Endothelial cell of umbilical vein (primary cell): ENCODE measurements at regions not wholly inside any gene's neighbourhood (a gene's known extent, or its start where the extent isn't known, plus 50 kb on each side); places are given as distances from the start of the nearest gene placed in this dataset.

Source experiments
- BruUV-seq: library from RNA; stranded (reverse); fragments of 400-500 nt; replicated peaks from 2 replicates; lab custom pipeline; 2021; lab: Mats Ljungman, UMichigan
- CTCF ChIA-PET: fragments of 300-600, 350-600 bp; sonication (Branson Sonifier 250); formaldehyde crosslinking; loops from one replicate; lab custom pipeline; 2021; ENCODE audit warnings: antibody characterized with exemption, inconsistent platforms; lab: Charles Lee
- POLR2A ChIA-PET: fragments of 300-600, 350-600 bp; sonication (Branson Sonifier 250); formaldehyde crosslinking; loops from one replicate; lab custom pipeline; 2021; ENCODE audit warnings: antibody characterized with exemption, inconsistent platforms; lab: Charles Lee
- DNase-seq: peaks from one replicate; pipeline ENCODE4 v3.0.0-alpha.2; 2011; ENCODE audit warnings: low read depth, low spot score
- FAIRE-seq: peaks from 2 replicates; lab custom pipeline; 2011; peaks lifted over from hg19 to GRCh38; lab: Jason Lieb, UNC
- H2AFZ ChIP-seq: 2 replicates; pipeline ENCODE4 v1.6.0; 2012; ENCODE audit warnings: low read depth, low read length, control low read depth, inconsistent platforms
- H3K27ac ChIP-seq: 2 replicates; pipeline ENCODE4 v1.5.1; 2011; ENCODE audit warnings: low read depth, mild to moderate bottlenecking, control low read depth, low read length, moderate library complexity; ENCODE audit not compliant: insufficient read depth
- H3K27me3 ChIP-seq, 2 experiments: 2 replicates each; pipeline versions ENCODE4 v1.6.0 to v1.6.1; 2011; ENCODE audit warnings: low read length in 2 of 2, mixed read lengths in 1 of 2; ENCODE audit not compliant: control insufficient read depth in 2 of 2, insufficient read depth in 2 of 2
- H3K36me3 ChIP-seq, 2 experiments: 2 replicates in 1 of 2; 3 replicates in 1 of 2; pipeline ENCODE4 v1.5.1; 2011; ENCODE audit warnings: low read length in 2 of 2, mild to moderate bottlenecking in 1 of 2, moderate library complexity in 1 of 2; ENCODE audit not compliant: control insufficient read depth in 2 of 2, insufficient read depth in 2 of 2; ENCODE audit errors: extremely low read depth in 1 of 2
- H3K4me1 ChIP-seq: 3 replicates; pipeline ENCODE4 v1.5.1; 2011; ENCODE audit warnings: mild to moderate bottlenecking, low read length; ENCODE audit not compliant: control insufficient read depth, insufficient read depth; ENCODE audit errors: extremely low read depth
- H3K4me2 ChIP-seq: 2 replicates; pipeline ENCODE4 v1.6.1; 2011; ENCODE audit warnings: low read length, control low read depth, mixed read lengths; ENCODE audit not compliant: insufficient read depth
- H3K4me3 ChIP-seq, 3 experiments: fragments of 200-600 bp in 1 of 3; sonication (generic), shearing (Covaris generic) in 1 of 3; replicated peaks in 1 of 3; 2 replicates each; pipeline ENCODE4 v1.5.1; 2011 to 2016; ENCODE audit warnings: control low read depth in 3 of 3, low read length in 3 of 3, mild to moderate bottlenecking in 2 of 3, inconsistent platforms in 1 of 3, low read depth in 1 of 3, moderate library complexity in 1 of 3; ENCODE audit not compliant: insufficient read depth in 1 of 3
- H3K79me2 ChIP-seq: 2 replicates; pipeline ENCODE4 v1.6.0; 2012; ENCODE audit warnings: low read length, inconsistent platforms; ENCODE audit not compliant: control insufficient read depth, insufficient read depth
- H3K9ac ChIP-seq: replicated peaks from 2 replicates; pipeline ENCODE3; 2011; ENCODE audit warnings: low read length, control low read depth; ENCODE audit not compliant: insufficient read depth; ENCODE audit errors: extremely low read depth
- H3K9me1 ChIP-seq: replicated peaks from 3 replicates; pipeline ENCODE4 v1.6.0; 2011; ENCODE audit warnings: mild to moderate bottlenecking, low read length; ENCODE audit not compliant: control insufficient read depth, insufficient read depth; ENCODE audit errors: extremely low read depth
- H3K9me3 ChIP-seq: replicated peaks from 2 replicates; pipeline ENCODE4 v1.5.1; 2012; ENCODE audit warnings: low read length, inconsistent platforms; ENCODE audit not compliant: control insufficient read depth, insufficient read depth
- H4K20me1 ChIP-seq: replicated peaks from 2 replicates; pipeline ENCODE3; 2011; ENCODE audit warnings: mild to moderate bottlenecking, low read length; ENCODE audit not compliant: control insufficient read depth, insufficient read depth; ENCODE audit errors: extremely low read depth
- EZH2 ChIP-seq: IDR thresholded peaks from 2 replicates; pipeline ENCODE4 v1.6.1; 2012; ENCODE audit warnings: borderline replicate concordance, low read depth, mild to moderate bottlenecking, moderate library complexity, low read length, inconsistent platforms; ENCODE audit not compliant: severe bottlenecking
- FOS ChIP-seq: IDR thresholded peaks from 2 replicates; pipeline ENCODE4 v1.6.1; 2011; ENCODE audit warnings: mild to moderate bottlenecking, low read length, moderate library complexity, borderline replicate concordance; ENCODE audit not compliant: insufficient read depth
- GATA2 ChIP-seq: IDR thresholded peaks from 2 replicates; pipeline ENCODE4 v1.7.0; 2011; ENCODE audit warnings: low read depth, mild to moderate bottlenecking, moderate library complexity, mixed read lengths, low read length; ENCODE audit not compliant: insufficient read length, insufficient read depth
- JUN ChIP-seq: IDR thresholded peaks from 2 replicates; pipeline ENCODE4 v1.6.1; 2011; ENCODE audit warnings: borderline replicate concordance, low read depth; ENCODE audit not compliant: insufficient read length, insufficient read depth
- MYC ChIP-seq: IDR thresholded peaks from one replicate; pipeline ENCODE4 v1.6.1; 2011; ENCODE audit warnings: mild to moderate bottlenecking, low read depth, low read length
- POLR2A ChIP-seq: IDR thresholded peaks from 2 replicates; pipeline ENCODE4 v1.6.1; 2012; ENCODE audit warnings: low read depth, mild to moderate bottlenecking, control low read depth, low read length
- POLR2AphosphoS5 ChIP-seq: IDR thresholded peaks from 2 replicates; pipeline ENCODE4 v1.6.1; 2012; ENCODE audit warnings: low read depth, mild to moderate bottlenecking, control low read depth, low read length, moderate library complexity; ENCODE audit not compliant: insufficient read depth
- dilution Hi-C: fragments of 300-500 bp; cut with MboI; formaldehyde crosslinking; loops from one replicate; pipeline ENCODE4 v1.15.0; 2019; ENCODE audit warnings: low sequenced_read_pairs; ENCODE audit not compliant: extremely low pct_ligation_motif_present
- intact Hi-C: fragments of 100-400 bp; cut with micrococcal nuclease; formaldehyde crosslinking; loops from one replicate; pipeline ENCODE4 v1.10.0; 2022
- TF ChIP-seq, protein P1 (sequence below): IDR thresholded peaks from 2 replicates; pipeline ENCODE4 v1.6.1; 2011; ENCODE audit not compliant: insufficient read depth, insufficient read length
- TF ChIP-seq, protein P2 (sequence below), 2 donors: IDR thresholded peaks; 1 replicate in 1 of 2; 2 replicates in 1 of 2; pipeline ENCODE4 v1.5.1; 2011; ENCODE audit warnings: low read length in 2 of 2, mild to moderate bottlenecking in 2 of 2, moderate library complexity in 2 of 2, control low read depth in 1 of 2, inconsistent platforms in 1 of 2, low read depth in 1 of 2; ENCODE audit not compliant: insufficient read depth in 1 of 2; ENCODE audit errors: extremely low read depth in 1 of 2

DNA sequence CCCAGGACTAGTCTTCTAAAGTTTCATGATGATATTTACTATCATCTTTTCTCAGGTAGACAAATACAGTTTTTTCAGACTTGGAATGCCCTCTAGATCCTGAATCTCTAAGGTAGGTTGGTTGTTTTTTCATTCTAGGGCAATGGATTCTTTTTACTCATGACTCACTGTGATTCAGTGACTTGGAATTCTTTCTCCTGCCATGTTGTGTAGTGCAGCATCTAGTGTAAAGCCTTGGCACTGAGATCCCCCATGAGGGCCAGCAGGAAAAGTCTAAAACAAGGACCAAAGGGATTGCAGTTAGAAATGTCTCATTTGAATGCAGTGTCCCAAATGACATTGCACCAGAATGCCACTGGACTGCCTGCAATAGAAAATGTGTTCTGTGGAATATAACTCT is 430.4 kb downstream of the NEBL start:
- no peak for FAIRE-seq
- no peak for DNase-seq
- no peak overlapping the region for H2AFZ ChIP-seq
- no peak overlapping the region for H3K27ac ChIP-seq
- no peaks in the 10 kb centered on the region for H3K79me2 ChIP-seq
- TF ChIP-seq, protein P1, sequence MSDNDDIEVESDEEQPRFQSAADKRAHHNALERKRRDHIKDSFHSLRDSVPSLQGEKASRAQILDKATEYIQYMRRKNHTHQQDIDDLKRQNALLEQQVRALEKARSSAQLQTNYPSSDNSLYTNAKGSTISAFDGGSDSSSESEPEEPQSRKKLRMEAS = no peak
- TF ChIP-seq POLR2AphosphoS5 (no peak), MYC (no peak), POLR2A (no peak), GATA2 (no peak), EZH2 (no peak), JUN (no peak), FOS (no peak)
- TF ChIP-seq, protein P2, sequence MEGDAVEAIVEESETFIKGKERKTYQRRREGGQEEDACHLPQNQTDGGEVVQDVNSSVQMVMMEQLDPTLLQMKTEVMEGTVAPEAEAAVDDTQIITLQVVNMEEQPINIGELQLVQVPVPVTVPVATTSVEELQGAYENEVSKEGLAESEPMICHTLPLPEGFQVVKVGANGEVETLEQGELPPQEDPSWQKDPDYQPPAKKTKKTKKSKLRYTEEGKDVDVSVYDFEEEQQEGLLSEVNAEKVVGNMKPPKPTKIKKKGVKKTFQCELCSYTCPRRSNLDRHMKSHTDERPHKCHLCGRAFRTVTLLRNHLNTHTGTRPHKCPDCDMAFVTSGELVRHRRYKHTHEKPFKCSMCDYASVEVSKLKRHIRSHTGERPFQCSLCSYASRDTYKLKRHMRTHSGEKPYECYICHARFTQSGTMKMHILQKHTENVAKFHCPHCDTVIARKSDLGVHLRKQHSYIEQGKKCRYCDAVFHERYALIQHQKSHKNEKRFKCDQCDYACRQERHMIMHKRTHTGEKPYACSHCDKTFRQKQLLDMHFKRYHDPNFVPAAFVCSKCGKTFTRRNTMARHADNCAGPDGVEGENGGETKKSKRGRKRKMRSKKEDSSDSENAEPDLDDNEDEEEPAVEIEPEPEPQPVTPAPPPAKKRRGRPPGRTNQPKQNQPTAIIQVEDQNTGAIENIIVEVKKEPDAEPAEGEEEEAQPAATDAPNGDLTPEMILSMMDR (IDR thresholded peaks at IDR 0.05; ENCODE audit: extremely low read depth in 1 of 2, insufficient read depth in 1 of 2, low read depth in 1 of 2, low read length in 2 of 2) = no peak
- no peaks in the 10 kb centered on the region for H3K4me1 ChIP-seq
- H3K9me1 ChIP-seq = no peaks in the 10 kb centered on the region
- dilution Hi-C loops = no loop called here
- no peak overlapping the region for H3K4me3 ChIP-seq
- no TSS peak for BruUV-seq
- no peaks in the 10 kb centered on the region for H3K27me3 ChIP-seq
- H3K9me3 ChIP-seq = no peaks in the 10 kb centered on the region
- H3K9ac ChIP-seq = no peak overlapping the region
- CTCF ChIA-PET = no interaction called here
- no peaks in the 10 kb centered on the region for H3K36me3 ChIP-seq
- H4K20me1 ChIP-seq = no peaks in the 10 kb centered on the region
- intact Hi-C loops = no loop called here
- H3K4me2 ChIP-seq = no peak overlapping the region
- POLR2A ChIA-PET = no interaction called here
